ENCODE measurements at regions not wholly inside any gene's neighbourhood (a gene's known extent, or its start where the extent isn't known, plus 50 kb on each side); places are given as distances from the start of the nearest gene placed in this dataset.
"Not testable (repeated sequence)": the region's sequence is repeated elsewhere in the genome, so short reads cannot be mapped to it uniquely, and the experiment has no call there.

DNA sequence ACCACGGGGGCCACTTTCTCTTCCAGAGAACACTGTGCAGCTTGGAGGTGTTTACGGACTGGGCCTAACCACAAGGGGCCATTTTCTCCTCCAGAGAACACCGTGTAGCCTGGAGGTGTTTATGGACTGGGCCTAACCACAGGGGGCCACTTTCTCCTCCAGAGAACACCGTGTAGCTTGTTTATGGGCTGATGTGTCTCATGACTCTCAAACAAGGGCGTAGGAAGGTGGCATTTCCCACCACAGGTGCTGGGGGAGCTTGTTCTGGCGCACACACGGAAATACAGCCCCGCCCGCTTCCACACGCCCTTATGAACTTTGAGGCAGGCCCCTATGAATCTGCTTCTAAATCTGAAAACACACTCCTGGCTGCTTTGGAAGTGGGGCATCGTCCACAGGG lies 174.6 kb upstream of the SFSWAP start:
- POLR2A ChIA-PET, result no interaction called here
- CTCF ChIA-PET, result interaction anchor here (1.2 kb wide), 1 partner anchor 377 kb away, joined by 3 read pairs; no protein-coding TSS in a partner anchor
- DNase-seq (ENCODE audit: extremely low spot score), result no peak
- TF ChIP-seq LEF1 (IDR thresholded peaks at IDR 0.05; ENCODE audit: borderline replicate concordance), result no peak
- no peak for TF ChIP-seq BHLHE40 (IDR thresholded peaks at IDR 0.05; ENCODE audit: borderline replicate concordance)
- no peak for TF ChIP-seq NFRKB (IDR thresholded peaks at IDR 0.05)
- TF ChIP-seq ZNF384 (IDR thresholded peaks at IDR 0.05), result no peak
- no peak for TF ChIP-seq FOXA1 (IDR thresholded peaks at IDR 0.05)
- no peak for TF ChIP-seq FOXM1 (IDR thresholded peaks at IDR 0.05; ENCODE audit: borderline replicate concordance)
- no peak for TF ChIP-seq CTBP1 (IDR thresholded peaks at IDR 0.05; ENCODE audit: borderline replicate concordance)
- no peak for TF ChIP-seq SP1 (IDR thresholded peaks at IDR 0.05)
- TF ChIP-seq HDGF (IDR thresholded peaks at IDR 0.05; ENCODE audit: borderline replicate concordance), result no peak
- no peak for TF ChIP-seq TARDBP (IDR thresholded peaks at IDR 0.05)
- no peak for TF ChIP-seq ARNT (IDR thresholded peaks at IDR 0.05)
- TF ChIP-seq, protein P1, sequence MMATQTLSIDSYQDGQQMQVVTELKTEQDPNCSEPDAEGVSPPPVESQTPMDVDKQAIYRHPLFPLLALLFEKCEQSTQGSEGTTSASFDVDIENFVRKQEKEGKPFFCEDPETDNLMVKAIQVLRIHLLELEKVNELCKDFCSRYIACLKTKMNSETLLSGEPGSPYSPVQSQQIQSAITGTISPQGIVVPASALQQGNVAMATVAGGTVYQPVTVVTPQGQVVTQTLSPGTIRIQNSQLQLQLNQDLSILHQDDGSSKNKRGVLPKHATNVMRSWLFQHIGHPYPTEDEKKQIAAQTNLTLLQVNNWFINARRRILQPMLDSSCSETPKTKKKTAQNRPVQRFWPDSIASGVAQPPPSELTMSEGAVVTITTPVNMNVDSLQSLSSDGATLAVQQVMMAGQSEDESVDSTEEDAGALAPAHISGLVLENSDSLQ (IDR thresholded peaks at IDR 0.05), result no peak
- no peak for TF ChIP-seq FOXK2 (IDR thresholded peaks at IDR 0.05)
- no peak for TF ChIP-seq ELF4 (IDR thresholded peaks at IDR 0.05)
- TF ChIP-seq L3MBTL2 (conservative IDR thresholded peaks at IDR 0.05), result no peak
- TF ChIP-seq SUZ12 (IDR thresholded peaks at IDR 0.05), result no peak

GRCh38 chr12:131536766-131537165 lies 174.1 kb upstream of the SFSWAP start:
- TF ChIP-seq ARNT (IDR thresholded peaks at IDR 0.05), result no peak
- TF ChIP-seq, protein P1 (IDR thresholded peaks at IDR 0.05), result no peak
- TF ChIP-seq FOXM1 (IDR thresholded peaks at IDR 0.05; ENCODE audit: borderline replicate concordance), result no peak
- TF ChIP-seq BHLHE40 (IDR thresholded peaks at IDR 0.05; ENCODE audit: borderline replicate concordance), result no peak
- no peak for TF ChIP-seq NFRKB (IDR thresholded peaks at IDR 0.05)
- no peak for TF ChIP-seq ZNF384 (IDR thresholded peaks at IDR 0.05)
- TF ChIP-seq CTBP1 (IDR thresholded peaks at IDR 0.05; ENCODE audit: borderline replicate concordance), result no peak
- TF ChIP-seq LEF1 (IDR thresholded peaks at IDR 0.05; ENCODE audit: borderline replicate concordance), result no peak
- no peak for TF ChIP-seq TARDBP (IDR thresholded peaks at IDR 0.05)
- TF ChIP-seq FOXK2 (IDR thresholded peaks at IDR 0.05), result no peak
- TF ChIP-seq SUZ12 (IDR thresholded peaks at IDR 0.05), result no peak
- POLR2A ChIA-PET, result no interaction called here
- CTCF ChIA-PET, result interaction anchor here (1.2 kb wide), 1 partner anchor 377 kb away, joined by 3 read pairs; no protein-coding TSS in a partner anchor
- DNase-seq (ENCODE audit: extremely low spot score), result no peak

- no peak for DNase-seq (ENCODE audit: extremely low spot score)
- ChIA-PET CTCF (no interaction called here), POLR2A (no interaction called here)
- TF ChIP-seq HDGF (IDR thresholded peaks at IDR 0.05; ENCODE audit: borderline replicate concordance) (no peak), BHLHE40 (IDR thresholded peaks at IDR 0.05; ENCODE audit: borderline replicate concordance) (no peak), NFRKB (IDR thresholded peaks at IDR 0.05) (no peak), SUZ12 (IDR thresholded peaks at IDR 0.05) (no peak)
- TF ChIP-seq, protein P1 (IDR thresholded peaks at IDR 0.05), result peak; percentile 53; the same call in 1 of the 2 replicates
Measured at GRCh38 chr12:131537267-131537958, 173.5 kb upstream of the SFSWAP start.

GRCh38 chr12:131539381-131539780 lies 171.5 kb upstream of the SFSWAP start:
- ChIA-PET POLR2A (no interaction called here), CTCF (no interaction called here)
- TF ChIP-seq SP1 (IDR thresholded peaks at IDR 0.05) (no peak), TARDBP (IDR thresholded peaks at IDR 0.05) (no peak), L3MBTL2 (conservative IDR thresholded peaks at IDR 0.05) (no peak), ELF4 (IDR thresholded peaks at IDR 0.05) (no peak), CTBP1 (IDR thresholded peaks at IDR 0.05; ENCODE audit: borderline replicate concordance) (no peak), ZNF384 (IDR thresholded peaks at IDR 0.05) (no peak), FOXK2 (IDR thresholded peaks at IDR 0.05) (no peak), BHLHE40 (IDR thresholded peaks at IDR 0.05; ENCODE audit: borderline replicate concordance) (no peak), FOXA1 (IDR thresholded peaks at IDR 0.05) (no peak), ARNT (IDR thresholded peaks at IDR 0.05) (no peak), SUZ12 (IDR thresholded peaks at IDR 0.05) (no peak), LEF1 (IDR thresholded peaks at IDR 0.05; ENCODE audit: borderline replicate concordance) (no peak)
- TF ChIP-seq, protein P1 (IDR thresholded peaks at IDR 0.05), result no peak
- DNase-seq (ENCODE audit: extremely low spot score), result no peak

- TF ChIP-seq FOXA1 (IDR thresholded peaks at IDR 0.05) (no peak), LEF1 (IDR thresholded peaks at IDR 0.05; ENCODE audit: borderline replicate concordance) (no peak), SP1 (IDR thresholded peaks at IDR 0.05) (no peak), FOXM1 (IDR thresholded peaks at IDR 0.05; ENCODE audit: borderline replicate concordance) (no peak), SUZ12 (IDR thresholded peaks at IDR 0.05) (no peak), ELF4 (IDR thresholded peaks at IDR 0.05) (no peak), ZNF384 (IDR thresholded peaks at IDR 0.05) (no peak)
Measured at GRCh38 chr12:131540138-131540623, 170.7 kb upstream of the SFSWAP start.

DNA sequence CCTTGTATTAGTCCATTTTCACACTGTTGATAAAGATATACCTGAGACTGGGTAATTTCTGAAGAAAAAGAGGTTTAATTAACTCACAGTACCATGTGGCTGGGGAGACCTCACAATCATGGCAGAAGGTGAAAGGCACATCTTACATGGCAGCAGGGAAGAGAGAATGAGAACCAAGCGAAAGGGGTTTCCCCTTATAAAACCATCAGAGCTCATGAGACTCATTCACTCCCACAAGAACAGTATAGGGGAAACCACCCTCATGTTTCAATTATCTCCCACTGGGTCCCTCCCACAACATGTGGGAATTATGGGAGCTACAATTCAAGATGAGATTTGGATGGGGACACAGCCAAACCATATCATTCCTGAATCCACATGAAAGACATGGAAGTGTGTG lies 169.4 kb upstream of the SFSWAP start:
- DNase-seq (ENCODE audit: extremely low spot score); CTCF ChIA-PET; POLR2A ChIA-PET: not testable (repeated sequence)

More at GRCh38 chr12:131540138-131540623, 170.7 kb upstream of the SFSWAP start:
- DNase-seq (ENCODE audit: extremely low spot score), result no peak
- ChIA-PET CTCF (no interaction called here), POLR2A (no interaction called here)
